ENCODE measurements at regions not wholly inside any gene's neighbourhood (a gene's known extent, or its start where the extent isn't known, plus 50 kb on each side); places are given as distances from the start of the nearest gene placed in this dataset.

- no peak for DNase-seq (ENCODE audit: insufficient read length, low spot score)
Observed at GRCh38 chr1:30484668-30485067, 238.7 kb downstream of the MATN1 start.

GRCh38 chr1:30479575-30479974 lies 243.8 kb downstream of the MATN1 start:
- DNase-seq (ENCODE audit: insufficient read length, low spot score), result no peak
- no peak for TF ChIP-seq CTCF (IDR thresholded peaks at IDR 0.05; ENCODE audit: insufficient read depth, missing control alignments)
- FAIRE-seq, result no peak

More at GRCh38 chr1:30484668-30485067, 238.7 kb downstream of the MATN1 start:
- no peak for FAIRE-seq
- TF ChIP-seq CTCF (IDR thresholded peaks at IDR 0.05; ENCODE audit: insufficient read depth, missing control alignments), result no peak

- no peak for TF ChIP-seq CTCF (IDR thresholded peaks at IDR 0.05; ENCODE audit: insufficient read depth, missing control alignments)
- no peak for DNase-seq (ENCODE audit: insufficient read length, low spot score)
- FAIRE-seq, result no peak
Observed at GRCh38 chr1:30478799-30479563, 244.4 kb downstream of the MATN1 start.

GRCh38 chr1:30478283-30478682 lies 245.1 kb downstream of the MATN1 start:
- no peak for FAIRE-seq
- TF ChIP-seq CTCF (IDR thresholded peaks at IDR 0.05; ENCODE audit: insufficient read depth, missing control alignments), result no peak
- no peak for DNase-seq (ENCODE audit: insufficient read length, low spot score)

GRCh38 chr1:30477588-30477987 lies 245.8 kb downstream of the MATN1 start:
- FAIRE-seq (no peak), DNase-seq (ENCODE audit: insufficient read length, low spot score) (no peak)
- TF ChIP-seq CTCF (IDR thresholded peaks at IDR 0.05; ENCODE audit: insufficient read depth, missing control alignments), result no peak

GRCh38 chr1:30476911-30477459 lies 246.4 kb downstream of the MATN1 start:
- FAIRE-seq, result no peak
- DNase-seq (ENCODE audit: insufficient read length, low spot score), result no peak
- TF ChIP-seq CTCF (IDR thresholded peaks at IDR 0.05; ENCODE audit: insufficient read depth, missing control alignments), result no peak

GRCh38 chr1:30476476-30476875 lies 246.9 kb downstream of the MATN1 start:
- no peak for TF ChIP-seq CTCF (IDR thresholded peaks at IDR 0.05; ENCODE audit: insufficient read depth, missing control alignments)
- FAIRE-seq (no peak), DNase-seq (ENCODE audit: insufficient read length, low spot score) (no peak)

All from D721Med (cell line).